ENCODE measurements at regions not wholly inside any gene's neighbourhood (a gene's known extent, or its start where the extent isn't known, plus 50 kb on each side); places are given as distances from the start of the nearest gene placed in this dataset.

DNA sequence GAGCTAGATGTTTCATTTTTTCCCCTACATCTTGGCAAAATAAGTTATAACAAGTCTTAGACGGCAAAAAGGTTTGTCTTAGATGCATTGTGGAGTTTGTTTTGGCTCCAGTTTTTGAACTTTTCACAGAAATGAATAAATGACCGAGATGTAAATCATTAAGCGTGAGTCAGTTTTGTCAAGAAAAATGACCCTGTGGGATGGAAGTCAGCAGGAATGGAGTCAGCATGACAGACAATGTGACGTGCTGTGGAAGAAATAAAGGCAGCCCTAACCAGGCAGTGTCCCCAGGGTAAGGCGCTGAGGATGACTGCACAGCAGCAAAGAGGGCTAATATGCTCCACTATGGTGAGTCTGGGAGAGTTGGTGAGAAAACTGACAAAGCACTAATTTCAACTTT is 163.2 kb downstream of the NOC3L start:
- TF ChIP-seq, protein P1, sequence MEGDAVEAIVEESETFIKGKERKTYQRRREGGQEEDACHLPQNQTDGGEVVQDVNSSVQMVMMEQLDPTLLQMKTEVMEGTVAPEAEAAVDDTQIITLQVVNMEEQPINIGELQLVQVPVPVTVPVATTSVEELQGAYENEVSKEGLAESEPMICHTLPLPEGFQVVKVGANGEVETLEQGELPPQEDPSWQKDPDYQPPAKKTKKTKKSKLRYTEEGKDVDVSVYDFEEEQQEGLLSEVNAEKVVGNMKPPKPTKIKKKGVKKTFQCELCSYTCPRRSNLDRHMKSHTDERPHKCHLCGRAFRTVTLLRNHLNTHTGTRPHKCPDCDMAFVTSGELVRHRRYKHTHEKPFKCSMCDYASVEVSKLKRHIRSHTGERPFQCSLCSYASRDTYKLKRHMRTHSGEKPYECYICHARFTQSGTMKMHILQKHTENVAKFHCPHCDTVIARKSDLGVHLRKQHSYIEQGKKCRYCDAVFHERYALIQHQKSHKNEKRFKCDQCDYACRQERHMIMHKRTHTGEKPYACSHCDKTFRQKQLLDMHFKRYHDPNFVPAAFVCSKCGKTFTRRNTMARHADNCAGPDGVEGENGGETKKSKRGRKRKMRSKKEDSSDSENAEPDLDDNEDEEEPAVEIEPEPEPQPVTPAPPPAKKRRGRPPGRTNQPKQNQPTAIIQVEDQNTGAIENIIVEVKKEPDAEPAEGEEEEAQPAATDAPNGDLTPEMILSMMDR (conservative IDR thresholded peaks at IDR 0.05; ENCODE audit: control insufficient read depth, insufficient read depth, low read depth, low read length): no peak
- no peak overlapping the region for H3K4me3 ChIP-seq (ENCODE audit: control insufficient read depth, low read depth, low read length)
- DNase-seq (ENCODE audit: low read depth): peak; percentile 63

DNA sequence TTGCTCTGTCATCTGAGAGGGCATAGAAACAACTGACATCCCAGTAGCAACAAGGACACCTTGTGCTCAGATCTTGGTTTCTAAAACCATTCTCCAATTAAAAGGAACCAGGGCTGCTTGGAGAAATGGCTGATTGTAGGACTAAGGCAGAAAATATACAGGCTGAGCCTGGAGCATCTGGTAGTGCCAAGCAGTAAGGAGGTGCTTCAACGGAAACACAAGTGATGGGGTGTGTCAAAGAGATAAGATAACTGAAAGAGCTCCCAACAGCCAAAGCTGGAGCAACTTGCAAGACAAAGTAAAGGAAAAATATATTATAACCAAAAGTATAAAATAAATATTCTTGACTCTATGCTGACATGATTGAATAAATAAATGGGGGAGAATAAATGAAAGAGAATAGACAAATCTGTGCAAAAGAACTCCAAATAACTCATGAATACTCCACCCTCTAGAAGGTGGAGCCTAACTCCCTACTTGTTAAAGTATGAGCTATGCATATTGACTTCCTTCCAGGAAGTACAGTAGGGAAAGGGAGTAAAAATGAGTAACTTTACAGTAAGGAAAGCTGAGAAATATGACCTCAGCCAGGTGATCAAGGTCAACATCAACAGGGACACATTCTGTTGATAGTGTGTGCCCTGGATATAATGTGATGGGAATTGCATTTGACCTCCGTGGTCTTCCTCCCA is 162.4 kb downstream of the NOC3L start:
- no peak for DNase-seq (ENCODE audit: low read depth)
- H3K4me3 ChIP-seq (ENCODE audit: control insufficient read depth, low read depth, low read length): no peak overlapping the region
- TF ChIP-seq, protein P1 (conservative IDR thresholded peaks at IDR 0.05; ENCODE audit: control insufficient read depth, insufficient read depth, low read depth, low read length): no peak

DNA sequence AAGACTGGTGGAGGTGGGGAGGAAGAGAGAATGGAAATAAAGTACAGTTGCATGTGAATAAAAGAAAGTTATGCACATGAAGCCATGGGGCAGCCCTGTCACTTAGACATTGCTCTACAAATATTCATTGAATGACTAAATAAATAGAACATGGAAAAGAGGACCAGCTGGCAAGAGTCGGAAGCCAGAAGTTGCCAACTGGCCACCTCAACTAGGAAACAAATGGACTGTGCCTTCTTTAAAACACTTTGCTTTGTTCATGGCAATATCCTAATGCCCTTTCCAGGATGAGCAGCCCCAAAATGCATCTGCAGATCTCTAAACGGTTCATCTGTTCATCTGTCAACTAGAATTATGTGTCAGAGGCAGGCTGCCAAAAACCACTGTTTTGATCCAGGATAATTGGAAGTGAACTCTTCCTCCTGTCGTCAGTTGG is 157.3 kb downstream of the NOC3L start:
- DNase-seq (ENCODE audit: low read depth): peak; percentile 76
- no peak overlapping the region for H3K4me3 ChIP-seq (ENCODE audit: control insufficient read depth, low read depth, low read length)
- TF ChIP-seq, protein P1 (conservative IDR thresholded peaks at IDR 0.05; ENCODE audit: control insufficient read depth, insufficient read depth, low read depth, low read length): no peak

DNA sequence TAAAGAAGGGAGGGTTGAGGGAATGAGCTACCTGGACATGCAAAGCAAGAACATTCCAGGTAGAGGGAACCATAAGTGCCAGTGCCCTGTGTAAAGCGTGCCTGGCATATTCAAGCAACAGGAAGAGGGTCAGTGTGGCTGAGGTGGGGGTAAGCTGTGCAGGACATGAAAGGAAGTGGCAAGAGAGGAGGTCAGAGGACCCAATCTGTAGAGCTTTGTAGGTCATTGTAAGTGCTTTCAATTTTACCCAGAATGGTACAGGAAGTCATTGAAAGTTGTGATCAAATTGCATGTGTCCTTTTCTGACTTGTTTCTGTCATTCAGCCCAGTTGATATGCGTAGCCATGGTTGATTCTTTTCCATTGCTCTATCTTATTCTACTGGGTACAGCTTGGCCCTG is 156.6 kb downstream of the NOC3L start:
- TF ChIP-seq, protein P1 (conservative IDR thresholded peaks at IDR 0.05; ENCODE audit: control insufficient read depth, insufficient read depth, low read depth, low read length): no peak
- no peak overlapping the region for H3K4me3 ChIP-seq (ENCODE audit: control insufficient read depth, low read depth, low read length)
- DNase-seq (ENCODE audit: low read depth): no peak

DNA sequence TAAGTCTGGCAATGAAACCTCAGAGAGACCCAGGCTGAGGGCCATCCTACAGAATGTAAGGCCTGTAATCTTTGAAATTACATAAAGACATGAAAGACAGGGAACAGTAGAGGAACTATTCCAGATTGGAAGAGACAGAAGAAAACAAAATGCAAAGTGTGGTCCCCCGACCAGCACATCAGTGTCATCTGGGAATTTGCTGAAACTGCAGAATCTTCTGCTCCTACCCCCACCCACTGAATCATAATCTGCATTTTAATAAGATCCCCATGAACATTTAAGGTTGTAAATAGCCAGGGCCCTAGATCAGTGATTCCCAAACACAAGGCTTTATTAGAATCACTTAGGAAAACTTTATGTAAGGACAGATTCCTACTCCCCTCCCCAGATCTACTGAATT is 154.4 kb downstream of the NOC3L start:
- no peak overlapping the region for H3K4me3 ChIP-seq (ENCODE audit: control insufficient read depth, low read depth, low read length)
- TF ChIP-seq, protein P1 (conservative IDR thresholded peaks at IDR 0.05; ENCODE audit: control insufficient read depth, insufficient read depth, low read depth, low read length): no peak
- no peak for DNase-seq (ENCODE audit: low read depth)

DNA sequence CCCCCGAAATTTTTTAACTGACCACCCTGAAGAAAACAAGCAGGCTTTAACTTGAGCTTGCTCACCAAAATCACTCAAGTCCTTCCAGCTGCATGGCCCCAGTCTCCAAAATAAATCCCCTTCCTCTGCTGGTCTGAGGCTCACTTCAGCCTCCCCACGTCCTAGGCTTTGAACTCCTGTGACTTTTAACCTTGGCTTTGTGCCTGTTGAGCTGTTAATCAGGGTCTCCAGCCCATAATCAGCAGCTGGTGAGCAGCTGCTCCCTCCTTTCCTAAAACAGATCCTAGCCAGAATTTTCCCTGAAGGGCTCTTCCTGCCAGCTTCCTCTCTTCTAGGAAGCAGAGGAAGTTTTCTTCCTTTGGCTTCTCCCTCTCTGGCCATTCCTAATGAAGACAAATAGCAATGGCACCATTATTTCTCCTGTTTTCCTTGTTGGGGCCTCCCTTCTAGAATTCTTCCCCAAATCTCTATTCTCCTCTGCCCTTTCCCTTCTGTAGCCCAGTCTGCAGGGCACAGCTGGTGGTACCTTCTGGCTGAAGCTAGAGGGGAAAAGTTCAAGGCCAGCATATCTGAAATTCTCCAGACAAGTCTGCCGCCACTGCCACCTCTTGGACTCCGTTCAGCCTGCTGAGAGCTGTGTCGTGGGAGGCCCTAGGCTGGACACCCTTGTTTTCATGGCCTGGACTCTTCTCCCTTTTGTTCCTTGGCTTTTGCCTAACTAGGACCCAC is 152.1 kb downstream of the NOC3L start:
- TF ChIP-seq, protein P1 (conservative IDR thresholded peaks at IDR 0.05; ENCODE audit: control insufficient read depth, insufficient read depth, low read depth, low read length): no peak
- DNase-seq (ENCODE audit: low read depth): no peak
- no peak overlapping the region for H3K4me3 ChIP-seq (ENCODE audit: control insufficient read depth, low read depth, low read length)
